H9 (cell line): ENCODE measurements at regions not wholly inside any gene's neighbourhood (a gene's known extent, or its start where the extent isn't known, plus 50 kb on each side); places are given as distances from the start of the nearest gene placed in this dataset.

Experiments used
- DNase-seq: peaks from one replicate; pipeline ENCODE4 v3.0.0-alpha.2; 2017
- H2AFZ ChIP-seq: one replicate; pipeline ENCODE4 v1.6.1; 2013; ENCODE audit warnings: mild to moderate bottlenecking, low read length, control low read depth, moderate library complexity
- H2AK5ac ChIP-seq: 2 replicates; pipeline ENCODE4 v1.6.1; 2013; ENCODE audit warnings: low read length, control low read depth, mixed read lengths; ENCODE audit not compliant: insufficient read length
- H2BK120ac ChIP-seq: one replicate; pipeline ENCODE4 v1.6.1; 2013; ENCODE audit warnings: low read depth, mild to moderate bottlenecking, low read length, control low read depth, inconsistent platforms; ENCODE audit not compliant: poor library complexity, severe bottlenecking
- H2BK12ac ChIP-seq: 2 replicates; pipeline ENCODE4 v1.6.1; 2013; ENCODE audit warnings: low read length, control low read depth, mixed read lengths, low read depth; ENCODE audit not compliant: insufficient read length
- H2BK15ac ChIP-seq: 2 replicates; pipeline ENCODE4 v1.6.1; 2013; ENCODE audit warnings: low read depth, low read length, control low read depth
- H2BK20ac ChIP-seq: one replicate; pipeline ENCODE4 v1.6.1; 2013; ENCODE audit warnings: low read depth, mild to moderate bottlenecking, low read length, control low read depth, inconsistent platforms; ENCODE audit not compliant: poor library complexity, severe bottlenecking
- H2BK5ac ChIP-seq: 2 replicates; pipeline ENCODE4 v1.6.1; 2013; ENCODE audit warnings: low read length, control low read depth, mixed read lengths; ENCODE audit not compliant: insufficient read length
- H3K14ac ChIP-seq: 2 replicates; pipeline ENCODE4 v1.6.1; 2013; ENCODE audit warnings: low read length, control low read depth; ENCODE audit not compliant: insufficient read depth
- H3K18ac ChIP-seq: 2 replicates; pipeline ENCODE4 v1.6.1; 2013; ENCODE audit warnings: low read depth, mild to moderate bottlenecking, mixed read lengths, low read length, control low read depth; ENCODE audit not compliant: insufficient read length
- H3K23ac ChIP-seq: 2 replicates; pipeline ENCODE4 v1.6.1; 2013; ENCODE audit warnings: low read length, control low read depth, mixed read lengths, low read depth; ENCODE audit not compliant: insufficient read length
- H3K23me2 ChIP-seq: 2 replicates; pipeline ENCODE4 v1.6.1; 2013; ENCODE audit warnings: low read depth, mild to moderate bottlenecking, mixed read lengths, low read length, control low read depth; ENCODE audit not compliant: insufficient read length, poor library complexity, severe bottlenecking
- H3K27ac ChIP-seq: 2 replicates; pipeline ENCODE4 v1.5.1; 2013; ENCODE audit warnings: low read length, control low read depth, mixed read lengths, low read depth; ENCODE audit not compliant: insufficient read length
- H3K27me3 ChIP-seq: 2 replicates; pipeline ENCODE4 v1.6.1; 2013; ENCODE audit warnings: low read length, control low read depth, inconsistent platforms; ENCODE audit not compliant: insufficient read depth
- H3K4ac ChIP-seq: 2 replicates; pipeline ENCODE4 v1.6.1; 2013; ENCODE audit warnings: low read depth, mild to moderate bottlenecking, control low read depth, inconsistent platforms, low read length, moderate library complexity
- H3K4me1 ChIP-seq: 2 replicates; pipeline ENCODE4 v1.6.1; 2013; ENCODE audit warnings: low read length, control low read depth, inconsistent platforms; ENCODE audit not compliant: insufficient read depth
- H3K4me2 ChIP-seq: 2 replicates; pipeline ENCODE4 v1.6.1; 2013; ENCODE audit warnings: low read length, control low read depth, mixed read lengths; ENCODE audit not compliant: insufficient read length, insufficient read depth
- H3K56ac ChIP-seq: 2 replicates; pipeline ENCODE4 v1.6.1; 2013; ENCODE audit warnings: low read depth, mild to moderate bottlenecking, mixed read lengths, low read length, control low read depth; ENCODE audit not compliant: insufficient read length
- H3K79me1 ChIP-seq: 2 replicates; pipeline ENCODE4 v1.6.1; 2013; ENCODE audit warnings: low read depth, mild to moderate bottlenecking, moderate library complexity, low read length, control low read depth, inconsistent platforms; ENCODE audit not compliant: insufficient read depth, poor library complexity, severe bottlenecking
- H3K79me2 ChIP-seq: 2 replicates; pipeline ENCODE4 v1.6.1; 2013; ENCODE audit warnings: low read length, control low read depth, inconsistent platforms; ENCODE audit not compliant: insufficient read depth
- H3K9ac ChIP-seq: 2 replicates; pipeline ENCODE4 v1.6.1; 2013; ENCODE audit warnings: low read length, control low read depth, mixed read lengths; ENCODE audit not compliant: insufficient read length; ENCODE audit errors: extremely low read depth
- H3K9me3 ChIP-seq: one replicate; pipeline ENCODE4 v1.6.1; 2013; ENCODE audit warnings: low read depth, low read length, inconsistent platforms; ENCODE audit not compliant: control insufficient read depth
- H3T11ph ChIP-seq: one replicate; pipeline ENCODE4 v1.6.1; 2013; ENCODE audit warnings: mild to moderate bottlenecking, low read length, control low read depth, inconsistent platforms
- H4K20me1 ChIP-seq: one replicate; pipeline ENCODE4 v1.6.1; 2013; ENCODE audit not compliant: control insufficient read depth, insufficient read length, insufficient read depth
- H4K5ac ChIP-seq: 2 replicates; pipeline ENCODE4 v1.6.1; 2013; ENCODE audit warnings: low read depth, mild to moderate bottlenecking, mixed read lengths, low read length, control low read depth; ENCODE audit not compliant: insufficient read length
- H4K8ac ChIP-seq: replicated peaks from 2 replicates; pipeline ENCODE4 v1.6.1; 2013; ENCODE audit warnings: low read length, control low read depth, mixed read lengths, low read depth; ENCODE audit not compliant: insufficient read length
- H4K91ac ChIP-seq: 2 replicates; pipeline ENCODE4 v1.6.1; 2013; ENCODE audit warnings: low read depth, mild to moderate bottlenecking, moderate library complexity, mixed read lengths, low read length, control low read depth; ENCODE audit not compliant: insufficient read length
- H3K27ac Mint-ChIP-seq, 3 experiments: 2 replicates in 2 of 3; 3 replicates in 1 of 3; pipeline ENCODE4 v1.8.0; 2020 to 2021; ENCODE audit warnings: mixed read lengths in 3 of 3, mild to moderate bottlenecking in 1 of 3, moderate library complexity in 1 of 3
- H3K27me3 Mint-ChIP-seq: 2 replicates; pipeline ENCODE4 v1.8.0; 2021; ENCODE audit warnings: low read depth, mild to moderate bottlenecking, moderate library complexity, mixed read lengths
- H3K36me3 Mint-ChIP-seq, 3 experiments: 2 replicates in 2 of 3; 3 replicates in 1 of 3; pipeline ENCODE4 v1.8.0; 2020 to 2021; ENCODE audit warnings: low read depth in 3 of 3, mixed read lengths in 3 of 3; ENCODE audit not compliant: insufficient read depth in 1 of 3
- H3K4me1 Mint-ChIP-seq, 2 experiments: 2 replicates each; pipeline ENCODE4 v1.8.0; 2020; ENCODE audit warnings: mixed read lengths in 2 of 2
- H3K4me3 Mint-ChIP-seq, 2 experiments: 2 replicates in 1 of 2; 3 replicates in 1 of 2; pipeline ENCODE4 v1.8.0; 2020 to 2021; ENCODE audit warnings: mild to moderate bottlenecking in 2 of 2, mixed read lengths in 2 of 2, moderate library complexity in 1 of 2
- H3K9me3 Mint-ChIP-seq, 2 experiments: 2 replicates in 1 of 2; 3 replicates in 1 of 2; pipeline ENCODE4 v1.8.0; 2020; ENCODE audit warnings: mild to moderate bottlenecking in 2 of 2, mixed read lengths in 2 of 2, moderate library complexity in 1 of 2
- CTCF ChIP-seq: fragments of 200-600 bp; sonication (generic); conservative IDR thresholded peaks from 3 replicates; pipeline ENCODE4 v1.8.0; 2021; ENCODE audit warnings: antibody characterized with exemption, mild to moderate bottlenecking
- WGBS: extraction: QIAGEN DNeasy Blood & Tissue Kit; methylation state at CpG from one replicate; pipeline ENCODE4 v1.1.7; 2013; ENCODE audit warnings: missing lambda C conversion rate, low lambda C conversion rate, mixed read lengths; ENCODE audit not compliant: insufficient read length; ENCODE audit errors: extremely low coverage; 5-methylcytosine and 5-hydroxymethylcytosine counted together

GRCh38 chr9:11549311-11549794, 936.6 kb upstream of the PTPRD start:
- no peak overlapping the region for H2AK5ac ChIP-seq
- H2BK20ac ChIP-seq: no peak overlapping the region
- H2BK120ac ChIP-seq: no peak overlapping the region
- H3K4ac ChIP-seq: no peak overlapping the region
- H2BK15ac ChIP-seq: no peak overlapping the region
- no peak overlapping the region for H3K9ac ChIP-seq
- H4K8ac ChIP-seq: no peak overlapping the region
- no peak overlapping the region for H2BK5ac ChIP-seq
- H3K79me1 ChIP-seq: no peaks in the 10 kb centered on the region
- Mint-ChIP-seq H3K9me3 (no peaks in the 10 kb centered on the region), H3K4me3 (no peak overlapping the region), H3K27ac (no peak overlapping the region), H3K27me3 (no peaks in the 10 kb centered on the region), H3K4me1 (peaks cover 5% of the 10 kb centered on the region in 2 experiments; a peak in 3 of 4 replicates), H3K36me3 (no peaks in the 10 kb centered on the region)
- no peak overlapping the region for H3K27ac ChIP-seq
- no peak overlapping the region for H3K18ac ChIP-seq
- TF ChIP-seq CTCF: no peak
- no peak overlapping the region for H3T11ph ChIP-seq
- no peak overlapping the region for H3K4me2 ChIP-seq
- no peaks in the 10 kb centered on the region for H3K23me2 ChIP-seq
- no peak overlapping the region for H2BK12ac ChIP-seq
- H3K14ac ChIP-seq: no peak overlapping the region
- no peaks in the 10 kb centered on the region for H3K9me3 ChIP-seq
- no CpG with 5 or more reads among the region's 7 CpGs for WGBS
- H4K20me1 ChIP-seq: no peaks in the 10 kb centered on the region
- H3K23ac ChIP-seq: no peak overlapping the region
- no peaks in the 10 kb centered on the region for H3K27me3 ChIP-seq
- no peak overlapping the region for H2AFZ ChIP-seq
- H3K4me1 ChIP-seq: no peaks in the 10 kb centered on the region
- DNase-seq: no peak
- no peak overlapping the region for H3K56ac ChIP-seq
- H3K79me2 ChIP-seq: no peaks in the 10 kb centered on the region
- H4K91ac ChIP-seq: no peak overlapping the region
- no peak overlapping the region for H4K5ac ChIP-seq
